HepG2 (cell line): ENCODE measurements at regions not wholly inside any gene's neighbourhood (a gene's known extent, or its start where the extent isn't known, plus 50 kb on each side); places are given as distances from the start of the nearest gene placed in this dataset.

Source experiments
- CSRNP1 ChIP-seq: sonication (generic); formaldehyde crosslinking; IDR thresholded peaks from 2 replicates; pipeline ENCODE4 v1.8.1; 2023; ENCODE audit warnings: mild to moderate bottlenecking, missing genetic modification reagents
- FIP1L1 ChIP-seq: fragments of 200-400 bp; formaldehyde crosslinking; IDR thresholded peaks from 2 replicates; pipeline ENCODE4 v1.6.1; 2018; ENCODE audit warnings: low read depth, mild to moderate bottlenecking, low read length, moderate library complexity, borderline replicate concordance; ENCODE audit not compliant: insufficient read depth
- HNF4G ChIP-seq, 2 experiments: sonication (generic) in 1 of 2; formaldehyde crosslinking in 1 of 2; IDR thresholded peaks; 2 replicates each; pipeline versions ENCODE4 v1.4.0 to v1.6.1; 2011 to 2020; ENCODE audit warnings: borderline replicate concordance in 2 of 2, low read depth in 2 of 2, mild to moderate bottlenecking in 2 of 2, low read length in 1 of 2, missing genetic modification reagents in 1 of 2, moderate library complexity in 1 of 2
- KLF15 ChIP-seq: sonication (generic); formaldehyde crosslinking; IDR thresholded peaks from 2 replicates; pipeline ENCODE4 v1.8.1; 2023; ENCODE audit warnings: borderline replicate concordance, mild to moderate bottlenecking, inconsistent platforms, missing genetic modification reagents, mixed read lengths
- MED1 ChIP-seq: sonication (generic); formaldehyde crosslinking; IDR thresholded peaks from 2 replicates; pipeline ENCODE4 v1.4.0; 2020; ENCODE audit warnings: missing genetic modification reagents
- MED13 ChIP-seq: sonication (generic); formaldehyde crosslinking; IDR thresholded peaks from 2 replicates; pipeline ENCODE4 v1.5.0; 2020; ENCODE audit warnings: missing genetic modification reagents
- MXI1 ChIP-seq: IDR thresholded peaks from 3 replicates; pipeline ENCODE4 v1.6.1; 2012; ENCODE audit warnings: low read depth, low read length, inconsistent platforms, borderline replicate concordance
- PAF1 ChIP-seq: IDR thresholded peaks from 2 replicates; pipeline ENCODE4 v1.6.1; 2016; ENCODE audit warnings: missing genetic modification reagents, missing compliant biosample characterization
- RNF219 ChIP-seq: sonication (generic); formaldehyde crosslinking; IDR thresholded peaks from 2 replicates; pipeline ENCODE4 v1.5.0; 2020; ENCODE audit warnings: mild to moderate bottlenecking, missing genetic modification reagents
- SMAD1 ChIP-seq: sonication (generic); formaldehyde crosslinking; IDR thresholded peaks from 2 replicates; pipeline ENCODE4 v1.4.0; 2020; ENCODE audit warnings: missing genetic modification reagents, low read depth, mild to moderate bottlenecking, borderline replicate concordance
- TBP ChIP-seq: sonication (generic); formaldehyde crosslinking; IDR thresholded peaks from 2 replicates; pipeline ENCODE4 v1.5.0; 2020; ENCODE audit warnings: missing genetic modification reagents
- THAP9 ChIP-seq: sonication (generic); formaldehyde crosslinking; IDR thresholded peaks from 2 replicates; pipeline ENCODE4; 2020; ENCODE audit warnings: missing genetic modification reagents, mild to moderate bottlenecking, borderline replicate concordance
- THYN1 ChIP-seq: sonication (generic); formaldehyde crosslinking; IDR thresholded peaks from 2 replicates; pipeline ENCODE4 v1.8.1; 2023; ENCODE audit warnings: low read depth, mild to moderate bottlenecking, moderate library complexity, missing genetic modification reagents, borderline replicate concordance
- ZNF234 ChIP-seq: sonication (generic); formaldehyde crosslinking; conservative IDR thresholded peaks from 2 replicates; pipeline ENCODE4 v1.5.1; 2020; ENCODE audit warnings: mild to moderate bottlenecking, missing genetic modification reagents
- ZNF430 ChIP-seq: sonication (generic); formaldehyde crosslinking; IDR thresholded peaks from 2 replicates; pipeline ENCODE4 v1.9.0; 2021; ENCODE audit warnings: mild to moderate bottlenecking, missing genetic modification reagents
- ZNF549 ChIP-seq: sonication (generic); formaldehyde crosslinking; IDR thresholded peaks from 2 replicates; pipeline ENCODE4 v1.5.0; 2020; ENCODE audit warnings: missing genetic modification reagents
- ZNF687 ChIP-seq: sonication (generic); formaldehyde crosslinking; IDR thresholded peaks from 2 replicates; pipeline ENCODE4 v1.5.1; 2020; ENCODE audit warnings: mild to moderate bottlenecking, missing genetic modification reagents, moderate library complexity

- TF ChIP-seq THAP9 (CRISPR knock-in tag) (no peak), CSRNP1 (CRISPR knock-in tag) (no peak), THYN1 (CRISPR knock-in tag) (no peak), ZNF549 (CRISPR knock-in tag) (no peak), RNF219 (CRISPR knock-in tag) (no peak), MXI1 (peak; percentile 32; the same call in 1 of the 3 replicates), PAF1 (CRISPR knock-in tag) (no peak), MED13 (CRISPR knock-in tag) (no peak), ZNF430 (CRISPR knock-in tag) (no peak), ZNF234 (no peak), KLF15 (CRISPR knock-in tag) (no peak), MED1 (no peak), SMAD1 (no peak), ZNF687 (CRISPR knock-in tag) (no peak), HNF4G (IDR thresholded peaks at IDR 0.05; ENCODE audit: borderline replicate concordance, low read depth, low read length) (peak; percentile 20; the same call in 1 of the 2 replicates), HNF4G (CRISPR knock-in tag; IDR thresholded peaks at IDR 0.05; ENCODE audit: borderline replicate concordance, low read depth) (no peak), FIP1L1 (no peak), TBP (no peak)
Observed at GRCh38 chr1:178644308-178645120, 80.5 kb upstream of the RALGPS2 start (continued).
